ENCODE measurements at regions not wholly inside any gene's neighbourhood (a gene's known extent, or its start where the extent isn't known, plus 50 kb on each side); places are given as distances from the start of the nearest gene placed in this dataset.

DNA sequence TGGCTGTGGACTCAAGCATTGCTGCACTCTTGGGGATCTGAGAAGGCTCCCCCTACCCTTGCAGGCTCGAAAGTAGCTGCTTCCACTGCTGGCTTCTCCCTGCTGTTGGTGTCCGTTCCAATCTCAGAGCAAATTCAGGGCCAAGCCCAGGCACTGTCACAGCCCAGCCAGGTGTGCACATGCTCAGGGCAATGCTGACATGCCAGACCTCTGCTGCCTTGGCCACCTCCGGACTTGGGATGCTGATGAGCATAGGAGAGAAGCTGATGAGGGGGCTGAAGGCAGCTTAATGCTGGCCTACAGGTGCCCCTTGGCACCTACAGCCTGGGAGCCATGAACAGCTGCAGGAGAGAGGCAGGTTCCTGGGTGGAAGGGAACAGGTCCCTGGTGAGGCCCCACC, 273.7 kb upstream of the KCNJ16 start:
- TF ChIP-seq EZH2phosphoT487 (IDR thresholded peaks at IDR 0.05; ENCODE audit: insufficient read depth, low read depth) = no peak
- TF ChIP-seq EZH2 (IDR thresholded peaks at IDR 0.05; ENCODE audit: insufficient read depth, poor library complexity, severe bottlenecking) = no peak

Measured in GM23248 (cell line).